ENCODE measurements at regions not wholly inside any gene's neighbourhood (a gene's known extent, or its start where the extent isn't known, plus 50 kb on each side); places are given as distances from the start of the nearest gene placed in this dataset.

GRCh38 chr3:162171970-162172369 lies 675.4 kb downstream of the OTOL1 start:
- H3K4me3 Mint-ChIP-seq, result no peak overlapping the region
- peaks cover 3 to 7% (median 7%) of the 10 kb centered on the region in 3 donors for H3K9me3 Mint-ChIP-seq
- no peaks in the 10 kb centered on the region for H3K4me1 Mint-ChIP-seq
- H3K27ac Mint-ChIP-seq, result no peak overlapping the region
- no peaks in the 10 kb centered on the region for H3K27me3 Mint-ChIP-seq
- no peaks in the 10 kb centered on the region for H3K36me3 Mint-ChIP-seq

DNA sequence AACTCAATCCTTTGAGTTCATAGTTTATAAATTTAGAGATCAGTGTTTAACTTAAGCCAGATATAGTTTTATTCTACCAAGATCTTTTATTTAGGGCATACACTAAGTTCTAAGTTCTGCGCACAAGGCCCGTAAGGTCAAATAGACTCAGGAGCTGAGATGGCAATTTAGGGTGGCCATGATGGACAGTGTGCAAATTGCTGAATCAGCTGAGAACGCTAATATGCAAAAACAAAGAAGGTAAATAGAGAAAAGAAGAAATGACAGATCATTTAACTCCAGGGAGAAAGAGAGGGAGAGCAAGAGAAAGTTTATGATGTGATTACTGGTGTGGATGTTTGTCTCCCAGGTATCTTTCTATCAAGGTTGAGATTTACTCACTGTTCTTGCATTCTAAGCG lies 678.5 kb downstream of the OTOL1 start:
- H3K27ac Mint-ChIP-seq, result no peak overlapping the region

GRCh38 chr3:162175878-162176277 lies 679.3 kb downstream of the OTOL1 start:
- H3K9me3 Mint-ChIP-seq, result peaks cover 3 to 12% (median 5%) of the 10 kb centered on the region in 3 donors
- H3K4me3 Mint-ChIP-seq, result no peak overlapping the region
- no peaks in the 10 kb centered on the region for H3K36me3 Mint-ChIP-seq
- no peaks in the 10 kb centered on the region for H3K4me1 Mint-ChIP-seq
- no peak overlapping the region for H3K27ac Mint-ChIP-seq
- no peaks in the 10 kb centered on the region for H3K27me3 Mint-ChIP-seq

More for the DNA sequence above, 678.5 kb downstream of the OTOL1 start:
- H3K4me1 Mint-ChIP-seq, result no peaks in the 10 kb centered on the region
- H3K4me3 Mint-ChIP-seq, result no peak overlapping the region
- no peaks in the 10 kb centered on the region for H3K27me3 Mint-ChIP-seq
- H3K9me3 Mint-ChIP-seq, result peaks cover 3 to 12% (median 7%) of the 10 kb centered on the region in 3 donors
- no peaks in the 10 kb centered on the region for H3K36me3 Mint-ChIP-seq

DNA sequence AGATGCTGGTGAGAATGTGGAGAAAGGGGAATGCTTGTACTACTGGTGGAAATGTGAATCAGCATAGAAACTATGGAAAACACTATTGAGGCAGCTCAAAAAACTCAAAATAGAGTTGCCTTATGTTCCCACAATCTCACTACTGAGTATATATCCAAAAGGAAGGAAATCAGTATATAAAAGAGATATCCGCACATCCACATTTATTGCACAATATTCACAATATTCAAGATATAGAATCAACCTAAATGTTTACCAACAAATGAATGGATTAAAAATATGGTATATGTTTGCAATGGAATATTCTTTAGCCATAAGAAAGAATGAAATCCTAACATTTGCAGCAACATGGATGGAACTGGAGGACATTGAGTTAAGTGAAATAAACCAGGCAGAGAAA lies 686.8 kb downstream of the OTOL1 start:
- H3K4me3 Mint-ChIP-seq, result no peak overlapping the region
- H3K4me1 Mint-ChIP-seq, result no peaks in the 10 kb centered on the region
- H3K27ac Mint-ChIP-seq, result no peak overlapping the region
- H3K36me3 Mint-ChIP-seq, result no peaks in the 10 kb centered on the region
- H3K9me3 Mint-ChIP-seq, result peaks cover 3 to 11% (median 4%) of the 10 kb centered on the region in 3 donors
- H3K27me3 Mint-ChIP-seq, result no peaks in the 10 kb centered on the region

GRCh38 chr3:162192340-162193029 lies 695.9 kb downstream of the OTOL1 start:
- Mint-ChIP-seq H3K9me3 (peaks cover 0 to 16% (median 5%) of the 10 kb centered on the region in 3 donors), H3K4me3 (no peak overlapping the region), H3K4me1 (no peaks in the 10 kb centered on the region), H3K27ac (no peak overlapping the region), H3K27me3 (no peaks in the 10 kb centered on the region), H3K36me3 (no peaks in the 10 kb centered on the region)

DNA sequence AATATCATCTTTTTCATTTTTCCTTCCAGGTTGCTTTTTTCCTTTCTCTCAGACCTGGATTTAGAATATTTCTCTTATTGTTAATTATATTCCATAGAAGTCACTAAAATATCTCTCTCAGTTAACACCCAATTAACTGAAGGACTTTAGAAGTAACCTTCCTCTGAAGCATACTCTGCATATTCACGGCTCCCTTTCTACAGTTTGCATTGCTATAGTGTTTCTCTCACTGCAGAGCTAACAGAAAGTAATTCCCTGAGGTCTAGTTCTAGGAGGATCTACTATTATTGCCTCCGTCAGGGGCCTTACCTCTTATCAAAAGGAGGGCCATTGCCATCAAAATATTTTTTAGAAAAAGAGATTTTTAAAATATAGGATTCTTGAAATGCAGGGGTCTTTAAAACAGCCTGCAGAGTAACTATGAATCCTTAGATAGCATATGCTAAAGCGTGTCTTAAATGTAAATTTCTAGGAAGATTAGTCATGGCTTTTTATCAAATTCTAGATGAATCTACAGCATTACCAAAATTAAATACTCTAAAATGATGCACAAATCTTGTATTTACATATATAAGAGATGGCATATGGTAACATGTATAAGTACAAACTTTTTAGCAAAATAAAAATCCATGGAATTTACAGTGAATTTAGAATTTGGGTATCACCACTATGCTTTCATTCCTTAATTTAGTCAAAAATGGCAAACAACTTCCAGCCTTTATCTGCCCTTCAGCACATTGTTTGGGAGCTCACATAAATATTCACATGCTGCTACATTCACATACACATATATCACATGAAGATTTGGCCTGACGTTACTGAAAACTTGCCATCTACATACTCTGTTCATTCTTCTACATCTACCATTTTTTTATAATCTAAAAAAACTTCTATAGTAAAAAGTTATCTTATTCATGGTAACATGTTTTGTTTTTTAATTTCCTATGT lies 696.8 kb downstream of the OTOL1 start:
- Mint-ChIP-seq H3K27me3 (no peaks in the 10 kb centered on the region), H3K4me3 (no peak overlapping the region), H3K36me3 (no peaks in the 10 kb centered on the region), H3K4me1 (no peaks in the 10 kb centered on the region), H3K9me3 (peaks cover 0 to 16% (median 5%) of the 10 kb centered on the region in 3 donors), H3K27ac (no peak overlapping the region)

- H3K27ac Mint-ChIP-seq, result no peak overlapping the region
- H3K9me3 Mint-ChIP-seq, result peaks cover 0 to 13% (median 5%) of the 10 kb centered on the region in 3 donors
- H3K27me3 Mint-ChIP-seq, result no peaks in the 10 kb centered on the region
- H3K4me3 Mint-ChIP-seq, result no peak overlapping the region
- H3K4me1 Mint-ChIP-seq, result no peaks in the 10 kb centered on the region
- H3K36me3 Mint-ChIP-seq, result no peaks in the 10 kb centered on the region
Observed at GRCh38 chr3:162195147-162195546, 698.5 kb downstream of the OTOL1 start.

GRCh38 chr3:162196964-162197363 lies 700.4 kb downstream of the OTOL1 start:
- Mint-ChIP-seq H3K4me1 (no peaks in the 10 kb centered on the region), H3K4me3 (no peak overlapping the region), H3K36me3 (no peaks in the 10 kb centered on the region), H3K27ac (no peak overlapping the region), H3K9me3 (peaks cover 5 to 13% (median 5%) of the 10 kb centered on the region in 3 donors), H3K27me3 (no peaks in the 10 kb centered on the region)

DNA sequence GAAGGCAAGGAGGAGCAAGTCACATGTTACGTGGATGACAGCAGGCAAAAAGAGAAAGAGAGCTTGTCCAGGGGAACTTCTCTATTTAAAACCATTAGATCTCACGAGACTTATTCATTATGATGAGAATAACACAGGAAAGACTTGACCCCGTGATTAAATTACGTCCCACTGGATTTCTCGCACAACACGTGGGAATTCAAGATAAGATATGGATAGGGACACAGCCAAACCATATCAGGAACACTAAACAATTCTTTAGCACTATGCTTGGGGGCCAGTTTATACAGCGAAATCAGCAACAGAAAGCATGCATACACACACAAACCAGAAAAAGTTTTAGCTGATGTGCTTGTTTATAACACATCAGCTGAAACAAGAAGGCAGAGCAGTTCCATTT lies 704.2 kb downstream of the OTOL1 start:
- Mint-ChIP-seq H3K4me3 (no peak overlapping the region), H3K9me3 (peaks cover 0 to 5% (median 2%) of the 10 kb centered on the region in 3 donors), H3K27ac (no peak overlapping the region), H3K36me3 (no peaks in the 10 kb centered on the region), H3K27me3 (no peaks in the 10 kb centered on the region), H3K4me1 (no peaks in the 10 kb centered on the region)

DNA sequence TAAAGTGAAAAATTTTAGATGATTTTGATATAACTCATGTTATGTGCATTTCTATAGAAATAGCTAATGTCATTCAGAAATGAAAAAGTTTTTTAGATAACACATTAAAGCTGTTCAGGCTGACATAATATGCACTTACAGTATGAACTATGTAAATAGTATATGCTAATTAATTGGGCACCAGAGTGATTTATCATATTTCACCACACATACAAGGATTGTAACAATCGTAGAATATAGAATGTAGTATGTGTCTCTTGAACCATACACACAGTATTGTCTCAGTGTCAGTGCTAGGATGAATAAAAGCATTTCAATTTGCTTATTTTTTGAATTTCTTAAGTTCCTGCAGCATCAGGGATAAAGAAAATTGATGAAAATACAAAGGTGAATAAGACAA lies 710.0 kb downstream of the OTOL1 start:
- Mint-ChIP-seq H3K9me3 (peaks cover 0 to 2% (median 0%) of the 10 kb centered on the region in 3 donors), H3K36me3 (no peaks in the 10 kb centered on the region), H3K4me1 (no peaks in the 10 kb centered on the region), H3K27ac (no peak overlapping the region), H3K27me3 (no peaks in the 10 kb centered on the region), H3K4me3 (no peak overlapping the region)

DNA sequence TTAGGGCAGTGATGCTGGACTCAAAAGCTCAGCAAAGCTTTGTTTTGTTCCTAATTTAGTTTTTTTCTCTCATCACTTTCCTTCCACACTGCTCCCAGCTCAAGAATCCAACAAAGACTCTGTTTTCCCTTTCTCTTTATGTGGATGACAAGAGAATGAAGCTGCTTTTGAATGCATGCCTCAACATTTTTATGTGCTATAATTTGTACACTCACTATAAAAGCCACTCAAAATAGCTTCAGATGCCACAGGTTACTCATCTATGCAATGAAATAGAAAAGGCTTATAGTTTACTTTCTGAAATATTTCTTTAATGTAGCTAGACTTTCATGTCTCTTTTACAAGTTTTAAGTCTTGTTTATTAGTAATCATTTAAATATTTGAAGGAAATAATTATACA lies 714.9 kb downstream of the OTOL1 start:
- Mint-ChIP-seq H3K4me1 (no peaks in the 10 kb centered on the region), H3K36me3 (no peaks in the 10 kb centered on the region), H3K4me3 (no peak overlapping the region), H3K9me3 (no peaks in the 10 kb centered on the region), H3K27me3 (no peaks in the 10 kb centered on the region), H3K27ac (no peak overlapping the region)

DNA sequence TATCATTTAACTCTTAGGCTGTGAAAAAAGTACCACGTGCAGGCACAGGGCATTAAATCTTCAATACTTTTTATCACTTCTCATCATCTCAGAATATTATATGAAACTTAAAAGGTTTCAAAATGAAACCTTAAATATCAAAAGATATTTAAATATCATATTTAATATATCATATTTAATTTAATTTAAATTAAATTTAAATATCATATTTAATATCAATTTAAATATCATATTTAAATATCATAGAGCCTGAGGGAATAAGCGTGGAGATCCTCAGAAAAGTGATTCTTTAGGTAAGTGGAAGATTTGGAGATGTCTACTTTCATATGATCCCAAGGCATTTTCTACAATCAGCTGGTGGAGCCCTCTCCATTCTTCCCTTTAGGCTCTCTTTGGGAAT lies 716.6 kb downstream of the OTOL1 start:
- Mint-ChIP-seq H3K4me3 (no peak overlapping the region), H3K27ac (no peak overlapping the region), H3K27me3 (no peaks in the 10 kb centered on the region), H3K9me3 (no peaks in the 10 kb centered on the region), H3K4me1 (no peaks in the 10 kb centered on the region), H3K36me3 (no peaks in the 10 kb centered on the region)

- Mint-ChIP-seq H3K9me3 (no peaks in the 10 kb centered on the region), H3K27ac (no peak overlapping the region), H3K4me1 (no peaks in the 10 kb centered on the region), H3K4me3 (no peak overlapping the region), H3K36me3 (no peaks in the 10 kb centered on the region), H3K27me3 (no peaks in the 10 kb centered on the region)
Observed at GRCh38 chr3:162213956-162214355, 717.3 kb downstream of the OTOL1 start.

- H3K27me3 Mint-ChIP-seq, result no peaks in the 10 kb centered on the region
- H3K4me3 Mint-ChIP-seq, result no peak overlapping the region
- peaks cover 0 to 3% (median 0%) of the 10 kb centered on the region in 3 donors for H3K9me3 Mint-ChIP-seq
- H3K36me3 Mint-ChIP-seq, result no peaks in the 10 kb centered on the region
- H3K4me1 Mint-ChIP-seq, result no peaks in the 10 kb centered on the region
- no peak overlapping the region for H3K27ac Mint-ChIP-seq
Observed at GRCh38 chr3:162217647-162218046, 721.0 kb downstream of the OTOL1 start.

DNA sequence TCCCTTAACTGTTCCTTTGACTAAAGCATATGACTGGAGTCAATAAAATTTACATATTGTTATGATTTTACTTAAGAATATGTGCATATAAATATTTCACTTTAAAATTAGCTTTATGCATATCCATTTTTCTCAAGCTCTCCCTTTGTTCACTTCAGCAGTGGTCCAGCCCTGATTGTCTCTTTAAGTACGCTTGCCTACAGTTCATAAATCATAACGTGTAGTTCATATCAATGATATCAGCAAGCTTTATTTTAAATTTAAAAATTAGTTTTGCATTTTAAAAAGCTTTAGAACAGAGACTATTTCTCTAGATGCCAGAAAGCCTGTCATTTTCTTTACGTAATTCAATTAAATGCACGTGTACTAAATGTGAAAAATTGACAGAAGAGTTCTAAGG lies 721.9 kb downstream of the OTOL1 start:
- H3K4me1 Mint-ChIP-seq, result no peaks in the 10 kb centered on the region
- peaks cover 0 to 5% (median 3%) of the 10 kb centered on the region in 3 donors for H3K9me3 Mint-ChIP-seq
- H3K27me3 Mint-ChIP-seq, result no peaks in the 10 kb centered on the region
- no peak overlapping the region for H3K27ac Mint-ChIP-seq
- H3K36me3 Mint-ChIP-seq, result no peaks in the 10 kb centered on the region
- no peak overlapping the region for H3K4me3 Mint-ChIP-seq
